ENCODE measurements at regions not wholly inside any gene's neighbourhood (a gene's known extent, or its start where the extent isn't known, plus 50 kb on each side); places are given as distances from the start of the nearest gene placed in this dataset.

GRCh38 chr13:60754211-60755090 lies 357.4 kb downstream of the TDRD3 start:
- no peaks in the 10 kb centered on the region for H3K27me3 ChIP-seq (ENCODE audit: insufficient read depth, low read length)
- H3K4me1 ChIP-seq (ENCODE audit: control insufficient read depth, insufficient read depth, low read length, unreplicated experiment): no peaks in the 10 kb centered on the region
- no peaks in the 10 kb centered on the region for H3K36me3 ChIP-seq (ENCODE audit: insufficient read depth, low read length)
- no peak overlapping the region for H3K4me3 ChIP-seq (ENCODE audit: low read depth, low read length)
- H3K79me2 ChIP-seq (ENCODE audit: control insufficient read depth, insufficient read depth, low read length, unreplicated experiment): no peaks in the 10 kb centered on the region
- no peak overlapping the region for H3K27ac ChIP-seq (ENCODE audit: low read depth, low read length)
- no peak overlapping the region for H2AFZ ChIP-seq (ENCODE audit: low read length, unreplicated experiment)

GRCh38 chr13:60753641-60754040 lies 356.6 kb downstream of the TDRD3 start:
- Histone ChIP-seq H3K36me3 (ENCODE audit: insufficient read depth, low read length) (no peaks in the 10 kb centered on the region), H3K27me3 (ENCODE audit: insufficient read depth, low read length) (no peaks in the 10 kb centered on the region), H3K27ac (ENCODE audit: low read depth, low read length) (no peak overlapping the region), H3K79me2 (ENCODE audit: control insufficient read depth, insufficient read depth, low read length, unreplicated experiment) (no peaks in the 10 kb centered on the region), H3K4me3 (ENCODE audit: low read depth, low read length) (no peak overlapping the region), H2AFZ (ENCODE audit: low read length, unreplicated experiment) (no peak overlapping the region), H3K4me1 (ENCODE audit: control insufficient read depth, insufficient read depth, low read length, unreplicated experiment) (no peaks in the 10 kb centered on the region)

GRCh38 chr13:60745343-60745742 lies 348.3 kb downstream of the TDRD3 start:
- Histone ChIP-seq H3K4me1 (ENCODE audit: control insufficient read depth, insufficient read depth, low read length, unreplicated experiment) (no peaks in the 10 kb centered on the region), H3K36me3 (ENCODE audit: insufficient read depth, low read length) (no peaks in the 10 kb centered on the region), H2AFZ (ENCODE audit: low read length, unreplicated experiment) (no peak overlapping the region), H3K27me3 (ENCODE audit: insufficient read depth, low read length) (no peaks in the 10 kb centered on the region), H3K4me3 (ENCODE audit: low read depth, low read length) (no peak overlapping the region), H3K27ac (ENCODE audit: low read depth, low read length) (no peak overlapping the region), H3K79me2 (ENCODE audit: control insufficient read depth, insufficient read depth, low read length, unreplicated experiment) (no peaks in the 10 kb centered on the region)

- Histone ChIP-seq H3K27ac (ENCODE audit: low read depth, low read length) (no peak overlapping the region), H3K79me2 (ENCODE audit: control insufficient read depth, insufficient read depth, low read length, unreplicated experiment) (no peaks in the 10 kb centered on the region), H3K36me3 (ENCODE audit: insufficient read depth, low read length) (no peaks in the 10 kb centered on the region), H3K27me3 (ENCODE audit: insufficient read depth, low read length) (no peaks in the 10 kb centered on the region), H3K4me3 (ENCODE audit: low read depth, low read length) (no peak overlapping the region), H2AFZ (ENCODE audit: low read length, unreplicated experiment) (no peak overlapping the region), H3K4me1 (ENCODE audit: control insufficient read depth, insufficient read depth, low read length, unreplicated experiment) (no peaks in the 10 kb centered on the region)
Measured at GRCh38 chr13:60733933-60734332, 336.9 kb downstream of the TDRD3 start.

- H3K4me3 ChIP-seq (ENCODE audit: low read depth, low read length): no peak overlapping the region
- H3K27me3 ChIP-seq (ENCODE audit: insufficient read depth, low read length): no peaks in the 10 kb centered on the region
- no peak overlapping the region for H2AFZ ChIP-seq (ENCODE audit: low read length, unreplicated experiment)
- H3K27ac ChIP-seq (ENCODE audit: low read depth, low read length): no peak overlapping the region
- no peaks in the 10 kb centered on the region for H3K79me2 ChIP-seq (ENCODE audit: control insufficient read depth, insufficient read depth, low read length, unreplicated experiment)
- no peaks in the 10 kb centered on the region for H3K36me3 ChIP-seq (ENCODE audit: insufficient read depth, low read length)
- no peaks in the 10 kb centered on the region for H3K4me1 ChIP-seq (ENCODE audit: control insufficient read depth, insufficient read depth, low read length, unreplicated experiment)
Measured at GRCh38 chr13:60727140-60727539, 330.1 kb downstream of the TDRD3 start.

- Histone ChIP-seq H3K79me2 (ENCODE audit: control insufficient read depth, insufficient read depth, low read length, unreplicated experiment) (no peaks in the 10 kb centered on the region), H3K4me3 (ENCODE audit: low read depth, low read length) (no peak overlapping the region), H3K4me1 (ENCODE audit: control insufficient read depth, insufficient read depth, low read length, unreplicated experiment) (no peaks in the 10 kb centered on the region), H2AFZ (ENCODE audit: low read length, unreplicated experiment) (no peak overlapping the region), H3K27ac (ENCODE audit: low read depth, low read length) (no peak overlapping the region), H3K36me3 (ENCODE audit: insufficient read depth, low read length) (no peaks in the 10 kb centered on the region), H3K27me3 (ENCODE audit: insufficient read depth, low read length) (no peaks in the 10 kb centered on the region)
Measured at GRCh38 chr13:60721063-60721462, 324.0 kb downstream of the TDRD3 start.

GRCh38 chr13:60720590-60720989 lies 323.6 kb downstream of the TDRD3 start:
- no peak overlapping the region for H3K4me3 ChIP-seq (ENCODE audit: low read depth, low read length)
- H3K36me3 ChIP-seq (ENCODE audit: insufficient read depth, low read length): no peaks in the 10 kb centered on the region
- no peak overlapping the region for H3K27ac ChIP-seq (ENCODE audit: low read depth, low read length)
- no peaks in the 10 kb centered on the region for H3K79me2 ChIP-seq (ENCODE audit: control insufficient read depth, insufficient read depth, low read length, unreplicated experiment)
- no peaks in the 10 kb centered on the region for H3K4me1 ChIP-seq (ENCODE audit: control insufficient read depth, insufficient read depth, low read length, unreplicated experiment)
- H3K27me3 ChIP-seq (ENCODE audit: insufficient read depth, low read length): no peaks in the 10 kb centered on the region
- no peak overlapping the region for H2AFZ ChIP-seq (ENCODE audit: low read length, unreplicated experiment)

GRCh38 chr13:60716313-60716712 lies 319.3 kb downstream of the TDRD3 start:
- H3K36me3 ChIP-seq (ENCODE audit: insufficient read depth, low read length): no peaks in the 10 kb centered on the region
- no peak overlapping the region for H2AFZ ChIP-seq (ENCODE audit: low read length, unreplicated experiment)
- H3K27me3 ChIP-seq (ENCODE audit: insufficient read depth, low read length): no peaks in the 10 kb centered on the region
- no peak overlapping the region for H3K4me3 ChIP-seq (ENCODE audit: low read depth, low read length)
- no peaks in the 10 kb centered on the region for H3K4me1 ChIP-seq (ENCODE audit: control insufficient read depth, insufficient read depth, low read length, unreplicated experiment)
- no peaks in the 10 kb centered on the region for H3K79me2 ChIP-seq (ENCODE audit: control insufficient read depth, insufficient read depth, low read length, unreplicated experiment)
- no peak overlapping the region for H3K27ac ChIP-seq (ENCODE audit: low read depth, low read length)

- Histone ChIP-seq H3K79me2 (ENCODE audit: control insufficient read depth, insufficient read depth, low read length, unreplicated experiment) (no peaks in the 10 kb centered on the region), H3K27me3 (ENCODE audit: insufficient read depth, low read length) (no peaks in the 10 kb centered on the region), H2AFZ (ENCODE audit: low read length, unreplicated experiment) (no peak overlapping the region), H3K36me3 (ENCODE audit: insufficient read depth, low read length) (no peaks in the 10 kb centered on the region), H3K4me1 (ENCODE audit: control insufficient read depth, insufficient read depth, low read length, unreplicated experiment) (no peaks in the 10 kb centered on the region), H3K4me3 (ENCODE audit: low read depth, low read length) (no peak overlapping the region), H3K27ac (ENCODE audit: low read depth, low read length) (no peak overlapping the region)
Measured at GRCh38 chr13:60707878-60708277, 310.9 kb downstream of the TDRD3 start.

GRCh38 chr13:60701895-60702294 lies 304.9 kb downstream of the TDRD3 start:
- no peaks in the 10 kb centered on the region for H3K4me1 ChIP-seq (ENCODE audit: control insufficient read depth, insufficient read depth, low read length, unreplicated experiment)
- H3K27me3 ChIP-seq (ENCODE audit: insufficient read depth, low read length): no peaks in the 10 kb centered on the region
- H3K4me3 ChIP-seq (ENCODE audit: low read depth, low read length): no peak overlapping the region
- no peak overlapping the region for H2AFZ ChIP-seq (ENCODE audit: low read length, unreplicated experiment)
- H3K79me2 ChIP-seq (ENCODE audit: control insufficient read depth, insufficient read depth, low read length, unreplicated experiment): no peaks in the 10 kb centered on the region
- H3K27ac ChIP-seq (ENCODE audit: low read depth, low read length): no peak overlapping the region
- no peaks in the 10 kb centered on the region for H3K36me3 ChIP-seq (ENCODE audit: insufficient read depth, low read length)

GRCh38 chr13:60700994-60701393 lies 304.0 kb downstream of the TDRD3 start:
- no peaks in the 10 kb centered on the region for H3K79me2 ChIP-seq (ENCODE audit: control insufficient read depth, insufficient read depth, low read length, unreplicated experiment)
- no peak overlapping the region for H2AFZ ChIP-seq (ENCODE audit: low read length, unreplicated experiment)
- H3K36me3 ChIP-seq (ENCODE audit: insufficient read depth, low read length): no peaks in the 10 kb centered on the region
- no peaks in the 10 kb centered on the region for H3K4me1 ChIP-seq (ENCODE audit: control insufficient read depth, insufficient read depth, low read length, unreplicated experiment)
- H3K27ac ChIP-seq (ENCODE audit: low read depth, low read length): no peak overlapping the region
- no peak overlapping the region for H3K4me3 ChIP-seq (ENCODE audit: low read depth, low read length)
- H3K27me3 ChIP-seq (ENCODE audit: insufficient read depth, low read length): no peaks in the 10 kb centered on the region
